GM23338 (cell line): ENCODE measurements at regions not wholly inside any gene's neighbourhood (a gene's known extent, or its start where the extent isn't known, plus 50 kb on each side); places are given as distances from the start of the nearest gene placed in this dataset.

Experiments used
- CREB1 ChIP-seq: fragments of 250-450 bp; sonication (Bioruptor Pico); IDR thresholded peaks from 2 replicates; pipeline ENCODE4 v1.5.0; 2020; ENCODE audit warnings: low read depth, mild to moderate bottlenecking, moderate library complexity
- CTCF ChIP-seq, 2 experiments: fragments of 200-600 bp in 1 of 2; sonication (generic) in 1 of 2; conservative IDR thresholded peaks; 2 replicates each; pipeline versions ENCODE4 v1.5.1 to v1.6.1; 2016 to 2017; ENCODE audit warnings: antibody characterized with exemption in 2 of 2, low read depth in 2 of 2, mild to moderate bottlenecking in 2 of 2, moderate library complexity in 1 of 2
- EZH2 ChIP-seq: fragments of 200-600 bp; sonication (generic); IDR thresholded peaks from one replicate; pipeline ENCODE4 v1.8.0; 2017; ENCODE audit warnings: antibody characterized with exemption, mild to moderate bottlenecking, low read depth; ENCODE audit not compliant: unreplicated experiment
- EZH2phosphoT487 ChIP-seq: fragments of 200-600 bp; sonication (generic); IDR thresholded peaks from one replicate; pipeline ENCODE4 v1.8.1; 2018; ENCODE audit warnings: antibody characterized with exemption; ENCODE audit not compliant: unreplicated experiment
- JUNB ChIP-seq: IDR thresholded peaks from one replicate; pipeline ENCODE4 v1.6.1; 2016; ENCODE audit warnings: antibody characterized with exemption; ENCODE audit not compliant: unreplicated experiment
- NANOG ChIP-seq: IDR thresholded peaks from 2 replicates; pipeline ENCODE4 v1.6.1; 2016; ENCODE audit warnings: antibody characterized with exemption, borderline replicate concordance
- POLR2AphosphoS5 ChIP-seq: IDR thresholded peaks from 2 replicates; pipeline ENCODE4 v1.6.1; 2016; ENCODE audit warnings: antibody characterized with exemption, low read depth
- REST ChIP-seq: IDR thresholded peaks from one replicate; pipeline ENCODE4 v1.6.1; 2018; ENCODE audit warnings: antibody characterized with exemption; ENCODE audit not compliant: unreplicated experiment
- STAT1 ChIP-seq: IDR thresholded peaks from one replicate; pipeline ENCODE4 v1.6.1; 2016; ENCODE audit warnings: antibody characterized with exemption; ENCODE audit not compliant: unreplicated experiment
- ZNF114 ChIP-seq: fragments of 250-450 bp; sonication (Bioruptor Pico); IDR thresholded peaks from 2 replicates; pipeline ENCODE4 v1.5.0; 2020; ENCODE audit warnings: mild to moderate bottlenecking, moderate library complexity
- ZNF331 ChIP-seq: fragments of 250-450 bp; sonication (Bioruptor Pico); IDR thresholded peaks from 2 replicates; pipeline ENCODE4 v1.5.0; 2020; ENCODE audit warnings: low read depth, mild to moderate bottlenecking, moderate library complexity
- TF ChIP-seq, protein P1 (sequence below): IDR thresholded peaks from 2 replicates; pipeline ENCODE4 v1.6.1; 2016; ENCODE audit warnings: antibody characterized with exemption

- TF ChIP-seq CTCF (conservative IDR thresholded peaks at IDR 0.05; ENCODE audit: low read depth in 2 of 2): no peak
- TF ChIP-seq, protein P1, sequence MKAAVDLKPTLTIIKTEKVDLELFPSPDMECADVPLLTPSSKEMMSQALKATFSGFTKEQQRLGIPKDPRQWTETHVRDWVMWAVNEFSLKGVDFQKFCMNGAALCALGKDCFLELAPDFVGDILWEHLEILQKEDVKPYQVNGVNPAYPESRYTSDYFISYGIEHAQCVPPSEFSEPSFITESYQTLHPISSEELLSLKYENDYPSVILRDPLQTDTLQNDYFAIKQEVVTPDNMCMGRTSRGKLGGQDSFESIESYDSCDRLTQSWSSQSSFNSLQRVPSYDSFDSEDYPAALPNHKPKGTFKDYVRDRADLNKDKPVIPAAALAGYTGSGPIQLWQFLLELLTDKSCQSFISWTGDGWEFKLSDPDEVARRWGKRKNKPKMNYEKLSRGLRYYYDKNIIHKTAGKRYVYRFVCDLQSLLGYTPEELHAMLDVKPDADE: no peak
- TF ChIP-seq POLR2AphosphoS5: no peak
- no peak for TF ChIP-seq REST
- TF ChIP-seq JUNB: no peak
- no peak for TF ChIP-seq EZH2
- no peak for TF ChIP-seq EZH2phosphoT487
- TF ChIP-seq ZNF114 (CRISPR knock-in tag): no peak
- TF ChIP-seq ZNF331: no peak
- no peak for TF ChIP-seq CREB1 (CRISPR knock-in tag)
- TF ChIP-seq NANOG: no peak
- TF ChIP-seq STAT1: no peak
These were observed 740.8 kb upstream of the SOX11 start for GRCh38 chr2:4951368-4951767.
